ENCODE measurements at regions not wholly inside any gene's neighbourhood (a gene's known extent, or its start where the extent isn't known, plus 50 kb on each side); places are given as distances from the start of the nearest gene placed in this dataset.

- Histone ChIP-seq H3K36me3 (no peaks in the 10 kb centered on the region), H3K9me3 (peaks cover 0 to 6% (median 0%) of the 10 kb centered on the region in 4 donors), H3K27me3 (no peaks in the 10 kb centered on the region), H3K27ac (no peak overlapping the region), H3K4me1 (no peaks in the 10 kb centered on the region), H3K4me3 (no peak overlapping the region)
- peak in 2 of 4 donors; percentile 58 to 74 for ATAC-seq
- DNase-seq, result no peak
- TF ChIP-seq CTCF (IDR thresholded peaks at IDR 0.05), result no peak
- TF ChIP-seq POLR2A (IDR thresholded peaks at IDR 0.05), result no peak
- 56% methylated on average over 5 of the region's 5 CpGs for WGBS (ENCODE audit: insufficient coverage, low coverage, low lambda C conversion rate, missing lambda C conversion rate)
- intact Hi-C loops (cut with DNase I), result no loop called here
Measured at GRCh38 chr11:90323289-90323688, 100.4 kb upstream of the CHORDC1 start.

GRCh38 chr11:90321018-90321417, 98.2 kb upstream of the CHORDC1 start:
- Histone ChIP-seq H3K36me3 (no peaks in the 10 kb centered on the region), H3K9me3 (peaks cover 0 to 6% (median 0%) of the 10 kb centered on the region in 4 donors), H3K4me3 (no peak overlapping the region), H3K27me3 (no peaks in the 10 kb centered on the region), H3K4me1 (no peaks in the 10 kb centered on the region), H3K27ac (no peak overlapping the region)
- ATAC-seq, result no peak
- no peak for DNase-seq
- intact Hi-C loops (cut with DNase I), result no loop called here
- no peak for TF ChIP-seq POLR2A (IDR thresholded peaks at IDR 0.05)
- TF ChIP-seq CTCF (IDR thresholded peaks at IDR 0.05), result no peak

GRCh38 chr11:90318651-90319050, 95.8 kb upstream of the CHORDC1 start:
- DNase-seq, result no peak
- no peaks in the 10 kb centered on the region for H3K4me1 ChIP-seq
- no peak overlapping the region for H3K4me3 ChIP-seq
- H3K27ac ChIP-seq, result no peak overlapping the region
- no peaks in the 10 kb centered on the region for H3K36me3 ChIP-seq
- WGBS (ENCODE audit: insufficient coverage, low coverage, low lambda C conversion rate, missing lambda C conversion rate), result 73% methylated on average over 3 of the region's 3 CpGs
- TF ChIP-seq CTCF (IDR thresholded peaks at IDR 0.05) (no peak), POLR2A (IDR thresholded peaks at IDR 0.05) (no peak)
- no peaks in the 10 kb centered on the region for H3K27me3 ChIP-seq
- no peak for ATAC-seq
- intact Hi-C loops (cut with DNase I), result no loop called here
- H3K9me3 ChIP-seq, result no peaks in the 10 kb centered on the region

GRCh38 chr11:90310210-90310609, 87.4 kb upstream of the CHORDC1 start:
- Histone ChIP-seq H3K36me3 (no peaks in the 10 kb centered on the region), H3K27ac (peak overlapping the region; percentile 47 to 87 (median 56)), H3K27me3 (no peaks in the 10 kb centered on the region), H3K4me1 (peaks cover 0 to 7% (median 0%) of the 10 kb centered on the region in 4 donors), H3K4me3 (peak overlapping the region in 1 of 3 donors; percentile 19), H3K9me3 (no peaks in the 10 kb centered on the region)
- no peak for DNase-seq
- TF ChIP-seq POLR2A (IDR thresholded peaks at IDR 0.05) (no peak), CTCF (IDR thresholded peaks at IDR 0.05) (peak; percentile 21 to 30 (median 26))
- 29% methylated on average over 1 of the region's 1 CpG for WGBS (ENCODE audit: insufficient coverage, low coverage, low lambda C conversion rate, missing lambda C conversion rate)
- intact Hi-C loops (cut with DNase I), result no loop called here
- ATAC-seq, result peak; percentile 93 to 97 (median 96)

- Histone ChIP-seq H3K9me3 (no peaks in the 10 kb centered on the region), H3K4me1 (peaks cover 0 to 7% (median 0%) of the 10 kb centered on the region in 4 donors), H3K27ac (peak overlapping the region; percentile 47 to 87 (median 56)), H3K36me3 (no peaks in the 10 kb centered on the region), H3K27me3 (no peaks in the 10 kb centered on the region), H3K4me3 (peak overlapping the region in 1 of 3 donors; percentile 19)
- 24% methylated on average over 2 of the region's 2 CpGs for WGBS (ENCODE audit: insufficient coverage, low coverage, low lambda C conversion rate, missing lambda C conversion rate)
- DNase-seq, result no peak
- intact Hi-C loops (cut with DNase I), result no loop called here
- peak; percentile 84 to 87 (median 85) for ATAC-seq
- TF ChIP-seq POLR2A (IDR thresholded peaks at IDR 0.05) (no peak), CTCF (IDR thresholded peaks at IDR 0.05) (no peak)
Measured at GRCh38 chr11:90309693-90310092, 86.8 kb upstream of the CHORDC1 start.
